Fibroblast of mammary gland (primary cell): ENCODE measurements at regions not wholly inside any gene's neighbourhood (a gene's known extent, or its start where the extent isn't known, plus 50 kb on each side); places are given as distances from the start of the nearest gene placed in this dataset.

Source experiments
- DNase-seq: peaks from one replicate; pipeline ENCODE4 v3.0.0-alpha.2; 2010; ENCODE audit warnings: low read depth
- H3K4me3 ChIP-seq: 2 replicates; pipeline ENCODE4 v1.5.1; 2011; ENCODE audit warnings: low read depth, mild to moderate bottlenecking, low read length, moderate library complexity; ENCODE audit not compliant: control insufficient read depth
- CTCF ChIP-seq: conservative IDR thresholded peaks from 2 replicates; pipeline ENCODE4 v1.5.1; 2011; ENCODE audit warnings: low read depth, low read length, inconsistent platforms; ENCODE audit not compliant: control insufficient read depth, insufficient read depth

- H3K4me3 ChIP-seq = no peak overlapping the region
- DNase-seq = no peak
- no peak for TF ChIP-seq CTCF
Measured at GRCh38 chr5:104733063-104733669, 1170.6 kb upstream of the NUDT12 start.

GRCh38 chr5:104731331-104731730 lies 1168.7 kb upstream of the NUDT12 start:
- DNase-seq = no peak
- TF ChIP-seq CTCF = no peak
- no peak overlapping the region for H3K4me3 ChIP-seq

DNA sequence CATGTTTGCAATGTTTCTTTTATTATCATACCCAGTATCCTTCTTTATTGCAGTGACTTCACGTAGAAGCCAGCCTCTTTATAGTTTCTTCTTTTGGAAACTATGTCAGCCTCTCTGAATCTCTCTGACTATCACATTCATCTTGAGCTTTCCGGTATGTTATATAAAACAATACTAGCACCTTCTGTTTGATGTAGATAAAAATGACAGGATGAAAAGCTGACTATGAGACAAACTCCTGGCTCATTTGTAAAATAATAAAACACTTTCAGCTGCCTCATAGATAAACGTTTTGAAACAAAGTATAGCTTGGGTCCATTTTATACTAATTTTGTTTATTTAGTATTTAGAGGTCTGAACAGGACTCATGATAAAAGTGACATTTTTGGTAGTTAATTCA lies 1145.4 kb upstream of the NUDT12 start:
- no peak for TF ChIP-seq CTCF

GRCh38 chr5:104706600-104706999 lies 1144.0 kb upstream of the NUDT12 start:
- no peak for TF ChIP-seq CTCF

More for the DNA sequence above, 1145.4 kb upstream of the NUDT12 start:
- H3K4me3 ChIP-seq = no peak overlapping the region
- DNase-seq = no peak

GRCh38 chr5:104702212-104702611 lies 1139.6 kb upstream of the NUDT12 start:
- TF ChIP-seq CTCF = no peak
- no peak overlapping the region for H3K4me3 ChIP-seq
- no peak for DNase-seq

More at GRCh38 chr5:104706600-104706999, 1144.0 kb upstream of the NUDT12 start:
- DNase-seq = no peak
- H3K4me3 ChIP-seq = no peak overlapping the region

DNA sequence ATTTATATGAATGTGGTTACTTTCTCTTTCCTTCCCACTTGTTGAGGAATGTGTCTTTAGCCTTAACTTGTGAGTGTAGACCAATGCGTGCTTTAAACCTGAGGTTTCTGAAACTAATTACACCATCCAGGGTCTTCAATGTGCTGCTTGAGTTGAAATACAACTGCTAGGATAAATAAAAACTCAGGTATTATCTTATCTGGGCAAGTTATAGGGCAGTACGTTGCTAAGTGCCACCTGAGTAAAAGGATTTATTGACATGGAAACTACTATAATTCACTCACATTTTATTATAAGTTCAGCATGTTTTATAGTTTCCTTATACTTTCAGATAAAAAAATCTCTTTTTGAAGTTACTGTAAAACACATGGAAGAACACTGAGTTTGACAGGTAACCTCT lies 1136.8 kb upstream of the NUDT12 start:
- H3K4me3 ChIP-seq = no peak overlapping the region
- DNase-seq = no peak
- TF ChIP-seq CTCF = no peak

DNA sequence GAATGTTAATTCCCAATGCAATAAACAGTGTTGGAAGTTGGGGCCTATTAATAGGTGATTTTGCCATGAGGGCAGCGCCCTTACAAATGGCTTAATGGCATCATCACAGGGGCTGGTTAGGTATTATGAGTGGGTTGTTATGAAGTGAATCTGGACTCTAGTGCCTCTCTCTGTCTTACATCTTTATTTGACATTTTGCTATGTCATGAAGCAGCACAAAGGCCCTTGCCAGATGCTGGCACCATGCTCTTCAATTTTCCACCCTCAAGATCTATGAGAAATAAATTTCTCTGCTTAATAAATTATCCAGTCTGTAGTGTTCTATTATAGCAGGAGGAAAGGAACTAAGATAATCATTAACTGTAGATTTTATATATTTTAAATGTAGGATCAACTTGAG lies 1098.7 kb upstream of the NUDT12 start:
- no peak for DNase-seq
- no peak for TF ChIP-seq CTCF
- H3K4me3 ChIP-seq = no peak overlapping the region
